NCI-H446 (cell line): ENCODE measurements at regions not wholly inside any gene's neighbourhood (a gene's known extent, or its start where the extent isn't known, plus 50 kb on each side); places are given as distances from the start of the nearest gene placed in this dataset.
"Not testable (repeated sequence)": the region's sequence is repeated elsewhere in the genome, so short reads cannot be mapped to it uniquely, and the experiment has no call there.

ENCODE experiments used
- DNase-seq, 2 experiments: peaks; one replicate each; lab custom pipeline; 2025; lab: John Stamatoyannopoulos, UW

GRCh38 chr7:29649876-29650275 lies 86.2 kb downstream of the PRR15 start:
- no peak for DNase-seq

GRCh38 chr7:29651477-29651876 lies 87.8 kb downstream of the PRR15 start:
- DNase-seq: no peak

GRCh38 chr7:29652556-29652955 lies 88.9 kb downstream of the PRR15 start:
- DNase-seq: no peak

GRCh38 chr7:29654340-29654739 lies 90.7 kb downstream of the PRR15 start:
- DNase-seq: not testable (repeated sequence)

- no peak for DNase-seq
Measured at GRCh38 chr7:29657288-29657687, 93.7 kb downstream of the PRR15 start.

GRCh38 chr7:29657856-29658255 lies 94.2 kb downstream of the PRR15 start:
- DNase-seq: no peak

GRCh38 chr7:29659213-29659612 lies 95.6 kb downstream of the PRR15 start:
- not testable (repeated sequence) for DNase-seq

GRCh38 chr7:29662899-29663298 lies 99.3 kb downstream of the PRR15 start:
- DNase-seq: not testable (repeated sequence)

- DNase-seq: not testable (repeated sequence)
Measured at GRCh38 chr7:29664999-29665398, 101.4 kb downstream of the PRR15 start.

- not testable (repeated sequence) for DNase-seq
Measured at GRCh38 chr7:29667096-29667669, 103.5 kb downstream of the PRR15 start.

GRCh38 chr7:29671286-29671685 lies 107.7 kb downstream of the PRR15 start:
- not testable (repeated sequence) for DNase-seq

GRCh38 chr7:29673635-29674034 lies 110.0 kb downstream of the PRR15 start:
- not testable (repeated sequence) for DNase-seq

GRCh38 chr7:29674626-29675025 lies 111.0 kb downstream of the PRR15 start:
- not testable (repeated sequence) for DNase-seq

- DNase-seq: not testable (repeated sequence)
Measured at GRCh38 chr7:29677254-29677653, 113.6 kb downstream of the PRR15 start.

GRCh38 chr7:29679963-29680362 lies 116.3 kb downstream of the PRR15 start:
- not testable (repeated sequence) for DNase-seq

- not testable (repeated sequence) for DNase-seq
Measured at GRCh38 chr7:29680601-29681000, 117.0 kb downstream of the PRR15 start.

GRCh38 chr7:29684151-29684786 lies 120.6 kb downstream of the PRR15 start:
- not testable (repeated sequence) for DNase-seq

GRCh38 chr7:29684787-29685650 lies 121.3 kb upstream of the WIPF3 start:
- DNase-seq: peak in 1 of 2 experiments; percentile 18

- DNase-seq: not testable (repeated sequence)
Measured at GRCh38 chr7:29685651-29686271, 120.5 kb upstream of the WIPF3 start.

GRCh38 chr7:29690510-29690909 lies 115.8 kb upstream of the WIPF3 start:
- DNase-seq: not testable (repeated sequence)

- not testable (repeated sequence) for DNase-seq
Measured at GRCh38 chr7:29696402-29696801, 109.9 kb upstream of the WIPF3 start.

GRCh38 chr7:29699723-29700122 lies 106.6 kb upstream of the WIPF3 start:
- DNase-seq: not testable (repeated sequence)
